Right lobe of liver (tissue), 6 donors: ENCODE measurements at regions not wholly inside any gene's neighbourhood (a gene's known extent, or its start where the extent isn't known, plus 50 kb on each side); places are given as distances from the start of the nearest gene placed in this dataset.

Source experiments
- ATAC-seq, 4 donors: fragments of 200-7000 bp; cut with Tn5 transposase; one replicate each; pipeline ENCODE4 v1.9.1; 2020; ENCODE audit warnings: mild to moderate bottlenecking in 4 of 4, moderate library complexity in 4 of 4
- DNase-seq, 3 donors: peaks; one replicate each; pipeline ENCODE4 v3.0.0-alpha.2; 2020
- H3K27ac ChIP-seq, 3 donors: fragments of 200-600 bp; one replicate each; pipeline ENCODE4 v1.8.0; 2022
- H3K27me3 ChIP-seq, 2 donors: fragments of 200-600 bp; one replicate each; pipeline ENCODE4 v1.8.0; 2022
- H3K36me3 ChIP-seq, 4 donors: fragments of 200-600 bp; sonication (generic) in 1 of 4; one replicate each; pipeline versions ENCODE4 v1.5.1 to v1.8.0; 2017 to 2022; ENCODE audit warnings: control low read depth in 1 of 4
- H3K4me1 ChIP-seq, 4 donors: fragments of 200-600 bp; sonication (generic) in 1 of 4; one replicate each; pipeline versions ENCODE4 v1.5.1 to v1.8.0; 2017 to 2022; ENCODE audit warnings: control low read depth in 1 of 4
- H3K4me3 ChIP-seq, 3 donors: fragments of 200-600 bp; one replicate each; pipeline ENCODE4 v1.8.0; 2022
- H3K9me3 ChIP-seq, 4 donors: fragments of 200-600 bp; sonication (generic) in 1 of 4; one replicate each; pipeline versions ENCODE4 v1.5.1 to v1.8.0; 2017 to 2022; ENCODE audit warnings: control low read depth in 1 of 4
- POLR2A ChIP-seq: fragments of 450-650 bp; IDR thresholded peaks from one replicate; pipeline ENCODE4 v1.6.1; 2017; ENCODE audit warnings: antibody characterized with exemption, mild to moderate bottlenecking
- WGBS: methylation state at CpG from one replicate; pipeline ENCODE4 v1.1.6; 2018; ENCODE audit warnings: low coverage, low lambda C conversion rate; ENCODE audit not compliant: insufficient coverage; ENCODE audit errors: missing lambda C conversion rate; 5-methylcytosine and 5-hydroxymethylcytosine counted together
- intact Hi-C, 2 donors: fragments of 100-400 bp; cut with DNase I; formaldehyde crosslinking; loops; one replicate each; pipeline versions ENCODE4 v1.11.2 to v1.14.1; 2022
- TF ChIP-seq, protein P1 (sequence below), 4 donors: fragments of 200-600 bp in 3 of 4; fragments of 450-650 bp in 1 of 4; IDR thresholded peaks; one replicate each; pipeline versions ENCODE4 v1.5.1 to v1.8.0; 2016 to 2022; ENCODE audit warnings: antibody characterized with exemption in 4 of 4, mild to moderate bottlenecking in 2 of 4
- donor health status: DM: no; HTN: yes; CAD: no.
- donor health status: DM: no; HTN: no; CAD: no.
- donor health status: DM: no; HTN: no; CAD: no.
- donor health status: DM: no; HTN: yes; CAD: no.
- donor health status: DM: no; HTN: yes; CAD: no.

DNA sequence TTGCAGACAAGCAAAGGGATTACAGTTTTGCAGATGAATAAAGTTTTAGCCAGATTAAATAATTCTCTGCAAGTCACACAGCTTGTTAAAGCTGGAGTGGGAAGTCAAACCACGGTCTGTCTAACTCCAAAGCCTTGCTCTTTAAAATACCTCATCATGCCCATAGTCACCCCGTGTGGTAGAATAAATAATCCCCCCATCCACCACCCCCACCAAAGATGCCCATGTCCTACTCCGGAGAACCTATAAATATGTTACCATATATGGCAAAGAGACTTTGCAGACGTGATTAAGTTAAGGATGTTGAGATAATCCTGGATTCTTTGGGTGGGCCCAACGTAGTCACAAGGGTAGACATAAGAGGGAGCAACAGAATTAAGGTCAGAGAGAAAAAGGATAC, 118.7 kb downstream of the BEND2 start:
- Histone ChIP-seq H3K4me3 (no peak overlapping the region), H3K27ac (no peak overlapping the region), H3K4me1 (no peaks in the 10 kb centered on the region), H3K36me3 (no peaks in the 10 kb centered on the region), H3K9me3 (no peaks in the 10 kb centered on the region), H3K27me3 (no peaks in the 10 kb centered on the region)
- DNase-seq (no peak), ATAC-seq (no peak)
- 34% methylated on average over 5 of the region's 5 CpGs for WGBS
- intact Hi-C loops, result no loop called here
- no peak for TF ChIP-seq POLR2A
- TF ChIP-seq, protein P1, sequence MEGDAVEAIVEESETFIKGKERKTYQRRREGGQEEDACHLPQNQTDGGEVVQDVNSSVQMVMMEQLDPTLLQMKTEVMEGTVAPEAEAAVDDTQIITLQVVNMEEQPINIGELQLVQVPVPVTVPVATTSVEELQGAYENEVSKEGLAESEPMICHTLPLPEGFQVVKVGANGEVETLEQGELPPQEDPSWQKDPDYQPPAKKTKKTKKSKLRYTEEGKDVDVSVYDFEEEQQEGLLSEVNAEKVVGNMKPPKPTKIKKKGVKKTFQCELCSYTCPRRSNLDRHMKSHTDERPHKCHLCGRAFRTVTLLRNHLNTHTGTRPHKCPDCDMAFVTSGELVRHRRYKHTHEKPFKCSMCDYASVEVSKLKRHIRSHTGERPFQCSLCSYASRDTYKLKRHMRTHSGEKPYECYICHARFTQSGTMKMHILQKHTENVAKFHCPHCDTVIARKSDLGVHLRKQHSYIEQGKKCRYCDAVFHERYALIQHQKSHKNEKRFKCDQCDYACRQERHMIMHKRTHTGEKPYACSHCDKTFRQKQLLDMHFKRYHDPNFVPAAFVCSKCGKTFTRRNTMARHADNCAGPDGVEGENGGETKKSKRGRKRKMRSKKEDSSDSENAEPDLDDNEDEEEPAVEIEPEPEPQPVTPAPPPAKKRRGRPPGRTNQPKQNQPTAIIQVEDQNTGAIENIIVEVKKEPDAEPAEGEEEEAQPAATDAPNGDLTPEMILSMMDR (IDR thresholded peaks at IDR 0.05), result no peak

DNA sequence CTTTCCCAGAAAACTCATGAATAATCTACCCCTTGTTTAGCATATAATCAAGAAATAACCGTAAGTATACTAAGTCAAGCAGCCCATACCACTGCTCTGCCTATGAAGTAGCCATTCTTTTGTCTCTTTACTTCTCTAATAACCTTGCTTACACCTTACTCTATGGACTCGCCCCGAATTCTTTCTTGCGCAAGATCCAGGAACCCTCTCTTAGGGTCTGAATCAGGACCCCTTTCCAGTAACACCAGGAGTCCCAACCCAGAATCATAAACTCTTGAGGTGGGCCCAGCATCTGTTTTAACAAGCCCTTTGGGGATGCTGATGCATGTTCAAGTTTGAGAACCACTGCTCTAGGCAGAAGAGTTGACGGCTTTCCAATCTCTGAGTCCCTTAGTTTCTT, 119.6 kb downstream of the BEND2 start:
- H3K4me1 ChIP-seq, result no peaks in the 10 kb centered on the region
- no peak for TF ChIP-seq POLR2A
- TF ChIP-seq, protein P1 (IDR thresholded peaks at IDR 0.05), result no peak
- DNase-seq (no peak), ATAC-seq (no peak)
- no peaks in the 10 kb centered on the region for H3K27me3 ChIP-seq
- H3K9me3 ChIP-seq, result no peaks in the 10 kb centered on the region
- no peaks in the 10 kb centered on the region for H3K36me3 ChIP-seq
- no peak overlapping the region for H3K27ac ChIP-seq
- 80% methylated on average over 5 of the region's 5 CpGs for WGBS
- no peak overlapping the region for H3K4me3 ChIP-seq
- intact Hi-C loops, result no loop called here

DNA sequence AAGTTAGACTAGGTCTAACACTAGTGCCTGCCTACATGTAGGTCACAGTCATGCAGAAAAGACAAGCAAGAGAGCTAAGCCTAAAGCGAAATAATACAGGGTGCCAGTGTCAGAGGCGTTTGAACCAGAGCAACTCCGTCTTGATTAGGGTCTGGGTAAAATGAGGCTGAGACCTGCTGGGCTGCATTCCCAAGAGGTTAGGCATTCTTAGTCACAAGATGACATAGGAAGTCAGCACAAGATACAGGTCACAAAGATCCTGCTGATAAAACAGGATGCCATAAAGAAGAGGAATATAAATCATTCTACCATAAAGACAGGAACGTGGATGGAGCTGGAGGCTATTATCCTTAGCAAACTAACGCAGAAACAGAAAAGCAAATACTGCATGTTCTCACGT, 120.9 kb downstream of the BEND2 start:
- no peak for DNase-seq
- Histone ChIP-seq H3K4me1 (no peaks in the 10 kb centered on the region), H3K36me3 (no peaks in the 10 kb centered on the region), H3K27me3 (no peaks in the 10 kb centered on the region), H3K27ac (no peak overlapping the region), H3K4me3 (no peak overlapping the region), H3K9me3 (no peaks in the 10 kb centered on the region)
- intact Hi-C loops, result no loop called here
- WGBS, result 46% methylated on average over 6 of the region's 6 CpGs
- no peak for TF ChIP-seq POLR2A
- TF ChIP-seq, protein P1 (IDR thresholded peaks at IDR 0.05), result no peak
- ATAC-seq, result no peak

DNA sequence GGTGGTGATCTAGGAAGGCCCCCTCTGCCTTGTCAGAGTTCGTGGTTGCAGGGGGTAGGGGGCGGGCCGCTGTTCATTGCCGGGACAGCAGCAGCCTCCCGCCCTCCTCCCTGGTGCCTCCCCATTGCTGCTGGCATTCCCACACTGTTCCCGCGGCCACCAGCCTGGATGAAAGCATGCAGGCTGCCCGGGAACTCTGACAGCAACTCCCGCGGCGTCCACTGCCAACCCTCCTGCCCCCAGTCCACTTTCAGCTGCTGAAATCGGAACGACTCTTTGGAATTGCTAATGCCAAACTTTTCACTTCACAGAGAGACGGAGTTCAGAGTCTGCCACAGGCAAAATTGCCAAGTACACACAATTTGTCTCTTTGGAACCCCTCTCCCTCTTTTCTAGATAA, 121.9 kb downstream of the BEND2 start:
- H3K36me3 ChIP-seq, result no peaks in the 10 kb centered on the region
- ATAC-seq (peak in 2 of 4 donors; percentile 22), DNase-seq (peak in 1 of 3 donors; percentile 20)
- no peak for TF ChIP-seq POLR2A
- TF ChIP-seq, protein P1 (IDR thresholded peaks at IDR 0.05), result no peak
- H3K27ac ChIP-seq, result no peak overlapping the region
- no peaks in the 10 kb centered on the region for H3K27me3 ChIP-seq
- 24% methylated on average over 10 of the region's 14 CpGs for WGBS
- no peak overlapping the region for H3K4me3 ChIP-seq
- H3K9me3 ChIP-seq, result no peaks in the 10 kb centered on the region
- H3K4me1 ChIP-seq, result no peaks in the 10 kb centered on the region
- intact Hi-C loops, result no loop called here

DNA sequence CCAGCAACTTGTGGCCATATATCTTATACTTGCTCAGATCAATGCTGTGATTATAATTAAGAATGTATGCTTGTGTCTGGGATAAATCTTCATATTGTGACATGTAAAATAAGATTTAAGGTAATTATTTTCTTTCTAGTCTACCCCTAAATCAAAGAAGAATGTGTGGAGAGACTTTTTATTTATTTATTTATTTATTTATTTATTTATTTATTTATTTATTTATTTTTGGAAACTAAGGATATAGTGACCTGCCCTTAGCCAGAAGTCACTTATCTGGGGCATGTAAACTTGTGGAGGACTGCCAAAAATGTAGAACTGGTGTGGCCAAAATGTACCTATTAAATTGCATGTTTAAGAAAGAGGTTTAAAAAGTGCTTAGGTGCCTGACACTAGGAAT, 144.3 kb downstream of the BEND2 start:
- Histone ChIP-seq H3K4me3 (no peak overlapping the region), H3K36me3 (no peaks in the 10 kb centered on the region), H3K9me3 (no peaks in the 10 kb centered on the region), H3K4me1 (no peaks in the 10 kb centered on the region), H3K27me3 (no peaks in the 10 kb centered on the region), H3K27ac (no peak overlapping the region)
- TF ChIP-seq POLR2A, result no peak
- TF ChIP-seq, protein P1 (IDR thresholded peaks at IDR 0.05), result no peak
- intact Hi-C loops, result no loop called here
- no peak for ATAC-seq
- DNase-seq, result no peak
